ENCODE measurements at regions not wholly inside any gene's neighbourhood (a gene's known extent, or its start where the extent isn't known, plus 50 kb on each side); places are given as distances from the start of the nearest gene placed in this dataset.
A peak's percentile ranks its signal among the peaks of the same experiment; 100 is the strongest.

- TF ChIP-seq, protein P1, sequence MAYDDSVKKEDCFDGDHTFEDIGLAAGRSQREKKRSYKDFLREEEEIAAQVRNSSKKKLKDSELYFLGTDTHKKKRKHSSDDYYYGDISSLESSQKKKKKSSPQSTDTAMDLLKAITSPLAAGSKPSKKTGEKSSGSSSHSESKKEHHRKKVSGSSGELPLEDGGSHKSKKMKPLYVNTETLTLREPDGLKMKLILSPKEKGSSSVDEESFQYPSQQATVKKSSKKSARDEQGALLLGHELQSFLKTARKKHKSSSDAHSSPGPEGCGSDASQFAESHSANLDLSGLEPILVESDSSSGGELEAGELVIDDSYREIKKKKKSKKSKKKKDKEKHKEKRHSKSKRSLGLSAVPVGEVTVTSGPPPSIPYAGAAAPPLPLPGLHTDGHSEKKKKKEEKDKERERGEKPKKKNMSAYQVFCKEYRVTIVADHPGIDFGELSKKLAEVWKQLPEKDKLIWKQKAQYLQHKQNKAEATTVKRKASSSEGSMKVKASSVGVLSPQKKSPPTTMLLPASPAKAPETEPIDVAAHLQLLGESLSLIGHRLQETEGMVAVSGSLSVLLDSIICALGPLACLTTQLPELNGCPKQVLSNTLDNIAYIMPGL (CRISPR knock-in tag; IDR thresholded peaks at IDR 0.05): no peak
- no peak for TF ChIP-seq NFE2L1 (CRISPR knock-in tag; IDR thresholded peaks at IDR 0.05)
- no peak for TF ChIP-seq FOXJ3 (CRISPR knock-in tag; IDR thresholded peaks at IDR 0.05; ENCODE audit: borderline replicate concordance)
Measured at GRCh38 chr1:47506053-47506452, 68.2 kb downstream of the FOXD2 start (continued).

DNA sequence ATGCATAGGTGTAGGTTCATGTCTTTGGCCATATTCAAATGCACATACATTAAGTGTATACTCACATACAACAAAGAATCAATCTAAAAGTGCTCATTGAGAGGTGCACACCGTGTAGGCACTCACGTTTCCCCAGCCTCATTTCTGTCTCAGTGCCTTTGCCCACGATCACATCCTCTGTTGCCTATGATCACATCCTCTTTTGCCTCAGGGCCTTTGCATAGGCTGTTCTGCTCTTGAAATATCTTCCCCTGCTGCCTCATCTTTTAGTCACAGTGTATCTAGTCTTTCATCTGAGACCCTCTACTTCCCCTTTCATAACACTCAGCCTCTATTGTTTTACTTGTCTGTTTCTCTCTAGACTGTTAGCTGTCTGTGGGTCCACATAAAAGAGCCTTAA is 69.3 kb downstream of the FOXD2 start:
- DNase-seq (ENCODE audit: low spot score): no peak
- Mint-ChIP-seq H3K4me1 (peaks cover 13% of the 10 kb centered on the region), H3K27ac (no peak overlapping the region), H3K27me3 (ENCODE audit: low read depth) (peaks cover 82% of the 10 kb centered on the region), H3K4me3 (peak overlapping the region; percentile 77; the same call in 1 of the 2 replicates), H3K36me3 (no peaks in the 10 kb centered on the region), H3K9me3 (peaks cover 3% of the 10 kb centered on the region)
- POLR2A ChIA-PET: interaction anchor here (0.7 to 2.0 kb wide), 2 partner anchors 11 to 22 kb away, joined by 3 to 4 read pairs; no protein-coding TSS in a partner anchor
- TF ChIP-seq ZNF317 (CRISPR knock-in tag; IDR thresholded peaks at IDR 0.05; ENCODE audit: borderline replicate concordance, low read depth): no peak
- TF ChIP-seq ZNF416 (CRISPR knock-in tag; IDR thresholded peaks at IDR 0.05): no peak
- TF ChIP-seq SOX15 (CRISPR knock-in tag; IDR thresholded peaks at IDR 0.05): no peak
- ATAC-seq: no peak
- CTCF ChIA-PET: interaction anchor here (0.8 to 1.4 kb wide), 10 partner anchors 13 to 219 kb away, joined by 3 to 20 read pairs (median 6); partner anchors contain the start of gene FOXD2

DNA sequence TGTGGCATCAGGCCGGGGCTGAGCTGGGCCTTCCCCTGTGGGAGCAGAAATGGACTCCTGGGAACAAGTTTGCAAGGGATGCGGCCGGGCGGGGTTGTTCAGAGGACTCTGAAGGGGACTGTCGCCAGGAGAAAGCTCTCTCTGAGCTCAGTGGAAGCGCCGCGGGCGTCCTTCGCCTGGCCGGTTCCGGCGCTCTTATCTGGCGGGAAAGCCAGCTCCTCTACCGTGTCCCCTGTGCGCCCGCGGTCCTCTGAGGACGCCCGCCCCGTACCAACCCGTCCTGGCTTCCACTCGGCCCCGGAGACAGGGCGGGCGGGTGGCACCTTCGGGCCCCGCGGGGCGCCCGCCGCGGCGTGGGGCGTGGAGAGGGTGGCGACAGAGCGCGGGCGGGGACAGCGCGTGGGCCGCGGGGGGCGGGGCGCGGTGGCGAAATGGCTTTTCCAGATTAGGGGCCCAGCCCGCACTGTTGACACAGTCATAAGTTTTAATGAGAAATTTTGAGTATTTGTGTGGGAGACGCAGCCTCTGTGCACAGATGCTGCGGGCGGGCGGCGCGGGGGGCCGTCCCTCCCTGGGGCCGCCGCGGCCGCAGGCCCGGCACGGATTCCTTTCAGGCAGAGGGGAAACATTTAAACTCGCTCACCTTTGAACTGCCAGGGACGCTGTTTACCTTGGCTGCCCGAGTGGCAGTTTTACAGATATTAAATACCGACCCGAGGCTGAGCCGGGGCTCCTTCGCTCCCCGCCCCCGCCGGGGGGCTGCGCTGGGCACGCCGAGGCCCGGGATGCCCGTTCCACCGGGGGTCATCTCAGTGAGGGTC is 70.2 kb downstream of the FOXD2 start:
- Mint-ChIP-seq H3K36me3 (no peaks in the 10 kb centered on the region), H3K27ac (no peak overlapping the region), H3K4me1 (peaks cover 13% of the 10 kb centered on the region), H3K4me3 (peak overlapping the region; percentile 77), H3K9me3 (peaks cover 3% of the 10 kb centered on the region), H3K27me3 (ENCODE audit: low read depth) (peaks cover 89% of the 10 kb centered on the region)
- TF ChIP-seq IRF2 (CRISPR knock-in tag; IDR thresholded peaks at IDR 0.05; ENCODE audit: borderline replicate concordance, low read depth) (no peak), ELF4 (CRISPR knock-in tag; IDR thresholded peaks at IDR 0.05; ENCODE audit: low read depth) (no peak)
- ChIA-PET CTCF (interaction anchor here (0.8 to 1.4 kb wide), 13 partner anchors 13 to 247 kb away, joined by 3 to 20 read pairs (median 3); partner anchors contain the start of gene FOXD2), POLR2A (interaction anchor here (0.7 to 2.0 kb wide), 2 partner anchors 10 to 21 kb away, joined by 3 to 4 read pairs; no protein-coding TSS in a partner anchor)
- ATAC-seq (peak; percentile 60), DNase-seq (ENCODE audit: low spot score) (peak; percentile 53)

DNA sequence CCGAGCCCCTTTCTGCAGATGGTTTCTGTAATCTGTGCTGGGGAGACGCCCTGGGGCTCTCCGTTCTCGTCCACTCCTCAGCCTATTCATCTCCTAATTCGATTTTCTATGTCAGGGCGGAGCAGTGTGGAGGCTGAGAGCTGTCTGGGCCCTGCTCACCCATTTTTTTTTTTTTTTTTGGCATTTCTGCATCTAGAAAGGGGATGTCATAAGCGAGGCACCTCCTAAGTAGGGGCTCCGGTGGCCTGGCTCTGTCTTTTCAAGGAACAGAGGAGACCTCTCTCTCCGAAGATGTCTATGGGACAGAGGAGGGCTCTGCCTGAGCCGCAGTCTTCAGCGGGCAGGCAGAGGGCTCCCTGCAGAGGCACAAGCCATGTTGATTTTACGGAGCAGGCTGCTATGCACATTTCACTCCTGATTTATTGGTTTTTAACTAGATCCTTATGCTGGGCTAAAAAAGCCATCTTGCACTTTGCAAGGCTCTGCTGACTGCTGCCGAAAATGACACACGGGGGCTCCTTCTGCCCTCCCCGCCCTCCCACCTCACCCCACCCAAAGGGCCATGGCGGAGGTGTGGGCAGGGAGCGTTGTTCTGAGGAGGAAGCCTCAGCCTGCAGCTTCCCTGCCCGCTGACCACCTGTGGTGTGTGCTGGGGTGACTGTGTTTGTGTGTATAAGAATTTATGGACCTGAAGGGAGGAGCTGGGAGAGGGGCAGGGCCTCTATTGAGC is 71.0 kb downstream of the FOXD2 start:
- Mint-ChIP-seq H3K27ac (no peak overlapping the region), H3K4me1 (peaks cover 13% of the 10 kb centered on the region), H3K4me3 (peak overlapping the region; percentile 77), H3K36me3 (peaks cover 1% of the 10 kb centered on the region; the same call in 1 of the 2 replicates), H3K27me3 (ENCODE audit: low read depth) (peaks cover 89% of the 10 kb centered on the region), H3K9me3 (peaks cover 7% of the 10 kb centered on the region)
- ATAC-seq: peak; percentile 73
- TF ChIP-seq FOXP1 (CRISPR knock-in tag; IDR thresholded peaks at IDR 0.05; ENCODE audit: borderline replicate concordance): no peak
- TF ChIP-seq JUN (CRISPR knock-in tag; IDR thresholded peaks at IDR 0.05): no peak
- TF ChIP-seq, protein P2, sequence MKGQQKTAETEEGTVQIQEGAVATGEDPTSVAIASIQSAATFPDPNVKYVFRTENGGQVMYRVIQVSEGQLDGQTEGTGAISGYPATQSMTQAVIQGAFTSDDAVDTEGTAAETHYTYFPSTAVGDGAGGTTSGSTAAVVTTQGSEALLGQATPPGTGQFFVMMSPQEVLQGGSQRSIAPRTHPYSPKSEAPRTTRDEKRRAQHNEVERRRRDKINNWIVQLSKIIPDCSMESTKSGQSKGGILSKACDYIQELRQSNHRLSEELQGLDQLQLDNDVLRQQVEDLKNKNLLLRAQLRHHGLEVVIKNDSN (CRISPR knock-in tag; IDR thresholded peaks at IDR 0.05): no peak
- TF ChIP-seq RORB (CRISPR knock-in tag; IDR thresholded peaks at IDR 0.05): no peak
- no peak for TF ChIP-seq ZNF219 (CRISPR knock-in tag; IDR thresholded peaks at IDR 0.05; ENCODE audit: borderline replicate concordance)
- no peak for TF ChIP-seq NFYB (CRISPR knock-in tag; conservative IDR thresholded peaks at IDR 0.05; ENCODE audit: low read depth)
- no peak for TF ChIP-seq USF2 (CRISPR knock-in tag; IDR thresholded peaks at IDR 0.05)
- TF ChIP-seq NR1H2 (CRISPR knock-in tag; IDR thresholded peaks at IDR 0.05): no peak
- TF ChIP-seq MAX (CRISPR knock-in tag; IDR thresholded peaks at IDR 0.05): no peak
- CTCF ChIA-PET: interaction anchor here (1.0 to 1.9 kb wide), 4 partner anchors 72 to 217 kb away, joined by 3 to 9 read pairs (median 4); no protein-coding TSS in a partner anchor
- POLR2A ChIA-PET: no interaction called here
- DNase-seq (ENCODE audit: low spot score): no peak

All from WTC11 (cell line).